HL-60 (cell line): ENCODE measurements at regions not wholly inside any gene's neighbourhood (a gene's known extent, or its start where the extent isn't known, plus 50 kb on each side); places are given as distances from the start of the nearest gene placed in this dataset.
"Not testable (repeated sequence)": the region's sequence is repeated elsewhere in the genome, so short reads cannot be mapped to it uniquely, and the experiment has no call there.

Experiments used
- DNase-seq, 2 experiments: peaks; one replicate each; pipeline ENCODE4 v3.0.0-alpha.2; 2010 to 2020; ENCODE audit warnings: low read depth in 1 of 2, low spot score in 1 of 2
- H3K27ac ChIP-seq: fragments of 250-450 bp; sonication (Bioruptor Pico); replicated peaks from 2 replicates; pipeline ENCODE4 v1.5.1; 2020; ENCODE audit warnings: mild to moderate bottlenecking, moderate library complexity
- H3K27me3 ChIP-seq: fragments of 250-450 bp; sonication (Bioruptor Pico); 2 replicates; pipeline ENCODE4 v1.5.1; 2021; ENCODE audit warnings: mild to moderate bottlenecking, moderate library complexity; ENCODE audit not compliant: insufficient read depth, poor library complexity, severe bottlenecking
- H3K4me3 ChIP-seq: replicated peaks from 2 replicates; pipeline ENCODE4 v1.5.1; 2011; ENCODE audit warnings: mild to moderate bottlenecking, control low read depth, low read length; ENCODE audit not compliant: insufficient read depth
- GABPA ChIP-seq: IDR thresholded peaks from 2 replicates; pipeline ENCODE4 v1.6.1; 2012; ENCODE audit warnings: low read depth
- POLR2AphosphoS5 ChIP-seq: IDR thresholded peaks from 2 replicates; pipeline ENCODE4 v1.6.1; 2012; ENCODE audit warnings: low read depth
- SPI1 ChIP-seq: IDR thresholded peaks from 2 replicates; pipeline ENCODE4 v1.6.1; 2012; ENCODE audit warnings: low read depth, mild to moderate bottlenecking, borderline replicate concordance
- TF ChIP-seq, protein P1 (sequence below): IDR thresholded peaks from 2 replicates; pipeline ENCODE4 v1.6.1; 2012; ENCODE audit warnings: low read depth; ENCODE audit not compliant: insufficient replicate concordance
- TF ChIP-seq, protein P2 (sequence below): IDR thresholded peaks from one replicate; pipeline ENCODE4 v1.5.1; 2011; ENCODE audit warnings: low read length, control low read depth, inconsistent platforms; ENCODE audit not compliant: insufficient read depth

DNA sequence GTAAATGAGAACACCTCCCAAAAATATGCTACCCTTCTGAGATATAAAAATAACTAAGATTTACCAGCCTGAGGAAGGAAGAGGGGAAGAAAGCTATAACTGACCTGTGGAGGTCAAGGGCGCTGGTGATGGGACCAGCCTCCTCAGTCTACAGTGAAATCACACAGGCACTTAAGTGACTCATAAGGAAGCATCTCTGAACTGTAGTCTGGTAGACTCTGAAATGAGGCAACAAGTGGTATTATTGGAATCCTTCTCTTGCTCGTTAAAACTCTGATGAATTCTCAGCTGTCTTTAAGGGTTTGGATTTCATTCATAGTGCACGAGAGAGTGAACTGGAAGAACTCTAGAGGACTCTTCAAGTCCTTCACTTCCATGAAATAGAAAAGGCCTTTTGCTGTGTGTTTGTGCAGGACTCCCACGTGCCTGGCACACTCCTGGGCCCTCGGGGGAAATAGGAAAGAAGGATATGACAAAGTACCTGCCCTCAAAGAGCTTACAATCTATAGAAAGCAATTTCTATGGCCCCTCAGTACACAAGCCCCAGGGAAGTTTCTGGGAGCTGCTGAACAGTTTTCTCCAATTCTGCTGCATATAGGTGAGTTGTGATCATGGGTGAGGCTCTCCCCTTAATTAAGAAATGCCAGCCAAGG lies 231.8 kb upstream of the RREB1 start:
- TF ChIP-seq, protein P1, sequence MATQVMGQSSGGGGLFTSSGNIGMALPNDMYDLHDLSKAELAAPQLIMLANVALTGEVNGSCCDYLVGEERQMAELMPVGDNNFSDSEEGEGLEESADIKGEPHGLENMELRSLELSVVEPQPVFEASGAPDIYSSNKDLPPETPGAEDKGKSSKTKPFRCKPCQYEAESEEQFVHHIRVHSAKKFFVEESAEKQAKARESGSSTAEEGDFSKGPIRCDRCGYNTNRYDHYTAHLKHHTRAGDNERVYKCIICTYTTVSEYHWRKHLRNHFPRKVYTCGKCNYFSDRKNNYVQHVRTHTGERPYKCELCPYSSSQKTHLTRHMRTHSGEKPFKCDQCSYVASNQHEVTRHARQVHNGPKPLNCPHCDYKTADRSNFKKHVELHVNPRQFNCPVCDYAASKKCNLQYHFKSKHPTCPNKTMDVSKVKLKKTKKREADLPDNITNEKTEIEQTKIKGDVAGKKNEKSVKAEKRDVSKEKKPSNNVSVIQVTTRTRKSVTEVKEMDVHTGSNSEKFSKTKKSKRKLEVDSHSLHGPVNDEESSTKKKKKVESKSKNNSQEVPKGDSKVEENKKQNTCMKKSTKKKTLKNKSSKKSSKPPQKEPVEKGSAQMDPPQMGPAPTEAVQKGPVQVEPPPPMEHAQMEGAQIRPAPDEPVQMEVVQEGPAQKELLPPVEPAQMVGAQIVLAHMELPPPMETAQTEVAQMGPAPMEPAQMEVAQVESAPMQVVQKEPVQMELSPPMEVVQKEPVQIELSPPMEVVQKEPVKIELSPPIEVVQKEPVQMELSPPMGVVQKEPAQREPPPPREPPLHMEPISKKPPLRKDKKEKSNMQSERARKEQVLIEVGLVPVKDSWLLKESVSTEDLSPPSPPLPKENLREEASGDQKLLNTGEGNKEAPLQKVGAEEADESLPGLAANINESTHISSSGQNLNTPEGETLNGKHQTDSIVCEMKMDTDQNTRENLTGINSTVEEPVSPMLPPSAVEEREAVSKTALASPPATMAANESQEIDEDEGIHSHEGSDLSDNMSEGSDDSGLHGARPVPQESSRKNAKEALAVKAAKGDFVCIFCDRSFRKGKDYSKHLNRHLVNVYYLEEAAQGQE = no peak
- TF ChIP-seq GABPA (no peak), SPI1 (no peak), POLR2AphosphoS5 (no peak)
- TF ChIP-seq, protein P2, sequence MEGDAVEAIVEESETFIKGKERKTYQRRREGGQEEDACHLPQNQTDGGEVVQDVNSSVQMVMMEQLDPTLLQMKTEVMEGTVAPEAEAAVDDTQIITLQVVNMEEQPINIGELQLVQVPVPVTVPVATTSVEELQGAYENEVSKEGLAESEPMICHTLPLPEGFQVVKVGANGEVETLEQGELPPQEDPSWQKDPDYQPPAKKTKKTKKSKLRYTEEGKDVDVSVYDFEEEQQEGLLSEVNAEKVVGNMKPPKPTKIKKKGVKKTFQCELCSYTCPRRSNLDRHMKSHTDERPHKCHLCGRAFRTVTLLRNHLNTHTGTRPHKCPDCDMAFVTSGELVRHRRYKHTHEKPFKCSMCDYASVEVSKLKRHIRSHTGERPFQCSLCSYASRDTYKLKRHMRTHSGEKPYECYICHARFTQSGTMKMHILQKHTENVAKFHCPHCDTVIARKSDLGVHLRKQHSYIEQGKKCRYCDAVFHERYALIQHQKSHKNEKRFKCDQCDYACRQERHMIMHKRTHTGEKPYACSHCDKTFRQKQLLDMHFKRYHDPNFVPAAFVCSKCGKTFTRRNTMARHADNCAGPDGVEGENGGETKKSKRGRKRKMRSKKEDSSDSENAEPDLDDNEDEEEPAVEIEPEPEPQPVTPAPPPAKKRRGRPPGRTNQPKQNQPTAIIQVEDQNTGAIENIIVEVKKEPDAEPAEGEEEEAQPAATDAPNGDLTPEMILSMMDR = no peak
- DNase-seq = no peak
- Histone ChIP-seq H3K4me3 (no peak overlapping the region), H3K27me3 (no peaks in the 10 kb centered on the region), H3K27ac (no peak overlapping the region)

DNA sequence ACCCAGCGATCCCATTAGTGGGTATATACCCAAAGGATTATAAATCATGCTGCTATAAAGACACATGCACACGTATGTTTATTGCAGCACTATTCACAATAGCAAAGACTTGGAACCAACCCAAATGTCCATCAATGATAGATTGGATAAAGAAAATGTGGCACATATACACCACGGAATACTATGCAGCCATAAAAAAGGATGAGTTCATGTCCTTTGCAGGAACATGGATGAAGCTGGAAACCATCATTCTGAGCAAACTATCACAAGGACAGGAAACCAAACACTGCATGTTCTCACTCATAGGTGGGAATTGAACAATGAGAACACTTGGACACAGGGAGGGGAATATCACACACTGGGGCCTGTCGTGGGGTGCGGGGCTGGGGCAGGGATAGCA lies 230.0 kb upstream of the RREB1 start:
- not testable (repeated sequence) for DNase-seq, H3K4me3 ChIP-seq, H3K27ac ChIP-seq, H3K27me3 ChIP-seq

DNA sequence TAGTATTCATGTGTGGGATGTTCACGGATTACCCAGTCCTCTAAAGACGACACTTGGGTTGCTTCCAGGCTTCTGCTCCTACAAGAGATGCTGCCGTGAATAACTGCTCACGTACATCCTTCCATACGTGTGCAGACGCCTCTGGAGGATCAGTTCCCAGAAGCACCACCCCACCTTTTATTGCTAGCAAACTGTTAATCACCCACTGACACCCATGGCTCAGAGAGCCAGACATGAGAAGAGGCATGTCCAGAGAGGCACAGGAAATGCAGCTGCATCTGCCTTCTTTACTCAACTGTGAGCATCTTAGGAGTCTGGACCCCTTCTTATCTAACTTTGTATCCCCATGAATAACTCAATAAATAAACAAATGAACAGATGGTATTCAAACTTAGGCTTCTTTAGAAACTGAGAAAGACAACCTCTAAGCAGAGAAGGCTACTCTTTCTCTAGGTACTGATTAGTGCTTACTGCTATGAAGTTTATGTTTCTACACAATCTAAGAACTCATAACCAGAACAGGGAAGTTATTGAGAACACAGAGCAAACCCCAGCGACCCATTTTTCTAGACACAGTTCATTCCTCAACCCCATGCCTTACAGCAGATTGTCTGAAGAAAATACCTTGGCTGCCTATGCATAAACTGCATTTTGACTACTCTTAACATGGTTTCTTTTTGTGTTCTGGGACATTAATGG lies 228.7 kb upstream of the RREB1 start:
- H3K4me3 ChIP-seq = no peak overlapping the region
- no peak for DNase-seq
- TF ChIP-seq, protein P1 = no peak
- no peak for TF ChIP-seq POLR2AphosphoS5
- TF ChIP-seq SPI1 = no peak
- TF ChIP-seq, protein P2 = no peak
- no peak for TF ChIP-seq GABPA
- no peaks in the 10 kb centered on the region for H3K27me3 ChIP-seq
- H3K27ac ChIP-seq = peak overlapping the region; percentile 57

DNA sequence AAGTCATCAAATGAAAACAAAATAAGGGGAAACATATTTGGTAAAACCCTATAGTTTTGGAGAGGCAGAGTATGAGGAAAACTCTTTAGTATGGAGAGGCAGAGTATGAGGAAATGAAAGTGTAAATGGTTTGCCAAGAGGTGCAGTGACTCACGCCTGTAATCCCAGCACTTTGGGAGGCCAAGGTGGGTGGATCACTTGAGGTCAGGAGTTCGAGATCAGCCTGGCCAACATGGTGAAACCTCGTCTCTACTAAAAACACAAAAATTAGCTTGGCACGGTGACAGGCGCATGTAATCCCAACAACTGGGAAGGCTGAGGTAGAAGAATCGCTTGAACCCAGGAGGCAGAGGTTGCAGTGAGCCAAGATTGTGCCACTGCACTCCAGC lies 228.2 kb upstream of the RREB1 start:
- H3K27me3 ChIP-seq, H3K4me3 ChIP-seq: not testable (repeated sequence)
- peak in 1 of 2 experiments; percentile 46 for DNase-seq
- H3K27ac ChIP-seq = peak overlapping the region; percentile 57
